GM12892 (cell line): ENCODE measurements at regions not wholly inside any gene's neighbourhood (a gene's known extent, or its start where the extent isn't known, plus 50 kb on each side); places are given as distances from the start of the nearest gene placed in this dataset.

Experiments used
- DNase-seq: peaks from one replicate; pipeline ENCODE4 v3.0.0; 2011; ENCODE audit not compliant: insufficient read length
- FAIRE-seq: peaks from 2 replicates; lab custom pipeline; 2011; peaks lifted over from hg19 to GRCh38; lab: Jason Lieb, UNC
- POLR2A ChIP-seq: IDR thresholded peaks from 2 replicates; pipeline ENCODE4 v1.6.1; 2011; ENCODE audit warnings: low read depth, low read length, control low read depth
- POLR2AphosphoS5 ChIP-seq: IDR thresholded peaks from 2 replicates; pipeline ENCODE4 v1.6.1; 2011; ENCODE audit warnings: low read depth, low read length, control low read depth
- TAF1 ChIP-seq: IDR thresholded peaks from 2 replicates; pipeline ENCODE4 v1.6.1; 2011; ENCODE audit warnings: low read depth, mild to moderate bottlenecking, control low read depth, low read length, borderline replicate concordance

GRCh38 chr9:81132796-81133195, 556.6 kb downstream of the TLE1 start:
- TF ChIP-seq POLR2AphosphoS5 (no peak), TAF1 (no peak), POLR2A (no peak)
- no peak for DNase-seq
- FAIRE-seq, result no peak

- DNase-seq, result no peak
- FAIRE-seq, result no peak
- no peak for TF ChIP-seq POLR2AphosphoS5
- no peak for TF ChIP-seq POLR2A
- TF ChIP-seq TAF1, result no peak
Observed at GRCh38 chr9:81132318-81132717, 557.0 kb downstream of the TLE1 start.

- DNase-seq, result no peak
- no peak for FAIRE-seq
- no peak for TF ChIP-seq POLR2A
- TF ChIP-seq TAF1, result no peak
- TF ChIP-seq POLR2AphosphoS5, result no peak
Observed at GRCh38 chr9:81128701-81129100, 560.6 kb downstream of the TLE1 start.

- no peak for DNase-seq
- no peak for TF ChIP-seq TAF1
- TF ChIP-seq POLR2A, result no peak
- TF ChIP-seq POLR2AphosphoS5, result no peak
- no peak for FAIRE-seq
Observed at GRCh38 chr9:81125446-81126092, 563.8 kb downstream of the TLE1 start.

- TF ChIP-seq POLR2AphosphoS5 (no peak), POLR2A (no peak), TAF1 (no peak)
- DNase-seq (no peak), FAIRE-seq (no peak)
Observed at GRCh38 chr9:81123526-81123925, 565.8 kb downstream of the TLE1 start.

- no peak for TF ChIP-seq POLR2AphosphoS5
- no peak for TF ChIP-seq TAF1
- TF ChIP-seq POLR2A, result no peak
Observed at GRCh38 chr9:81122749-81123148, 566.6 kb downstream of the TLE1 start.

GRCh38 chr9:81119591-81119990, 569.8 kb downstream of the TLE1 start:
- TF ChIP-seq POLR2A (no peak), POLR2AphosphoS5 (no peak), TAF1 (no peak)
- FAIRE-seq (no peak), DNase-seq (no peak)

More at GRCh38 chr9:81122749-81123148, 566.6 kb downstream of the TLE1 start:
- FAIRE-seq, result no peak
- no peak for DNase-seq

GRCh38 chr9:81118416-81118815, 570.9 kb downstream of the TLE1 start:
- DNase-seq (no peak), FAIRE-seq (no peak)
- TF ChIP-seq POLR2A, result no peak
- TF ChIP-seq TAF1, result no peak
- TF ChIP-seq POLR2AphosphoS5, result no peak

GRCh38 chr9:81116340-81117137, 572.8 kb downstream of the TLE1 start:
- FAIRE-seq (no peak), DNase-seq (no peak)
- TF ChIP-seq POLR2A (no peak), POLR2AphosphoS5 (no peak), TAF1 (no peak)

GRCh38 chr9:81113453-81114124, 575.8 kb downstream of the TLE1 start:
- no peak for TF ChIP-seq POLR2A
- FAIRE-seq (no peak), DNase-seq (no peak)

GRCh38 chr9:81112627-81113452, 576.5 kb downstream of the TLE1 start:
- DNase-seq, result no peak
- FAIRE-seq, result no peak
- TF ChIP-seq POLR2A (no peak), POLR2AphosphoS5 (no peak), TAF1 (no peak)
